GM23338 (cell line): ENCODE measurements at regions not wholly inside any gene's neighbourhood (a gene's known extent, or its start where the extent isn't known, plus 50 kb on each side); places are given as distances from the start of the nearest gene placed in this dataset.

ENCODE experiments used
- ATAC-seq: fragments of 200-7000 bp; cut with Tn5 transposase; 3 replicates; pipeline ENCODE4 v1.9.1; 2020
- DNase-seq: peaks from one replicate; pipeline ENCODE4 v3.0.0-alpha.2; 2015; ENCODE audit warnings: low spot score
- H2AFZ ChIP-seq: fragments of 200-600 bp; sonication (generic); 2 replicates; pipeline ENCODE4 v1.8.0; 2016; ENCODE audit warnings: antibody characterized with exemption, mild to moderate bottlenecking, moderate library complexity
- H3F3A ChIP-seq: fragments of 200-600 bp; sonication (generic); replicated peaks from 2 replicates; pipeline ENCODE4 v1.8.0; 2017; ENCODE audit warnings: antibody characterized with exemption, mixed run types, low read depth
- H3K27ac ChIP-seq: fragments of 200-600 bp; sonication (generic); 2 replicates; pipeline ENCODE4 v1.6.1; 2016; ENCODE audit warnings: low read depth
- H3K27me3 ChIP-seq: fragments of 200-600 bp; sonication (generic); 2 replicates; pipeline ENCODE4 v1.8.0; 2016; ENCODE audit warnings: mild to moderate bottlenecking, mixed run types, moderate library complexity; ENCODE audit not compliant: insufficient read depth
- H3K36me3 ChIP-seq: fragments of 200-600 bp; sonication (generic); 2 replicates; pipeline ENCODE4 v1.8.0; 2016; ENCODE audit warnings: mild to moderate bottlenecking; ENCODE audit not compliant: insufficient read depth
- H3K4me1 ChIP-seq: fragments of 200-600 bp; sonication (generic); 2 replicates; pipeline ENCODE4 v1.8.0; 2016; ENCODE audit warnings: mild to moderate bottlenecking, moderate library complexity; ENCODE audit not compliant: insufficient read depth
- H3K4me2 ChIP-seq: fragments of 200-600 bp; sonication (generic); 2 replicates; pipeline ENCODE4 v1.7.1; 2017; ENCODE audit warnings: mixed run types
- H3K4me3 ChIP-seq: fragments of 200-600 bp; sonication (generic); 2 replicates; pipeline ENCODE4 v1.6.1; 2016; ENCODE audit warnings: mixed run types
- H3K79me2 ChIP-seq: fragments of 200-600 bp; sonication (generic); replicated peaks from 2 replicates; pipeline ENCODE4 v1.8.0; 2017; ENCODE audit warnings: mild to moderate bottlenecking; ENCODE audit not compliant: insufficient read depth
- H3K9me2 ChIP-seq: fragments of 200-600 bp; sonication (generic); 2 replicates; pipeline ENCODE4 v1.8.0; 2017; ENCODE audit not compliant: insufficient read depth
- H4K20me1 ChIP-seq: fragments of 200-600 bp; sonication (generic); replicated peaks from 2 replicates; pipeline ENCODE4 v1.8.0; 2017; ENCODE audit warnings: mild to moderate bottlenecking; ENCODE audit not compliant: insufficient read depth
- H3K27ac Mint-ChIP-seq: 2 replicates; pipeline ENCODE4 v1.8.0; 2020; ENCODE audit warnings: inconsistent platforms, mild to moderate bottlenecking, moderate library complexity, mixed read lengths
- H3K27me3 Mint-ChIP-seq: 3 replicates; pipeline ENCODE4 v1.8.0; 2022; ENCODE audit warnings: low read depth, mild to moderate bottlenecking, moderate library complexity, mixed read lengths, inconsistent platforms; ENCODE audit not compliant: insufficient read depth, poor library complexity
- H3K36me3 Mint-ChIP-seq: 3 replicates; pipeline ENCODE4 v1.8.0; 2021; ENCODE audit warnings: low read depth, mild to moderate bottlenecking, inconsistent platforms, moderate library complexity, mixed read lengths
- H3K4me1 Mint-ChIP-seq: 3 replicates; pipeline ENCODE4 v1.8.0; 2020; ENCODE audit warnings: mild to moderate bottlenecking, inconsistent platforms, mixed read lengths
- H3K4me3 Mint-ChIP-seq: 3 replicates; pipeline ENCODE4 v1.8.0; 2021; ENCODE audit warnings: moderate library complexity, mild to moderate bottlenecking, inconsistent platforms, mixed read lengths
- H3K9me3 Mint-ChIP-seq: 3 replicates; pipeline ENCODE4 v1.8.0; 2020; ENCODE audit warnings: moderate library complexity, mild to moderate bottlenecking, inconsistent platforms, mixed read lengths
- CREB1 ChIP-seq: fragments of 250-450 bp; sonication (Bioruptor Pico); IDR thresholded peaks from 2 replicates; pipeline ENCODE4 v1.5.0; 2020; ENCODE audit warnings: low read depth, mild to moderate bottlenecking, moderate library complexity
- CTCF ChIP-seq, 2 experiments: fragments of 200-600 bp in 1 of 2; sonication (generic) in 1 of 2; conservative IDR thresholded peaks; 2 replicates each; pipeline versions ENCODE4 v1.5.1 to v1.6.1; 2016 to 2017; ENCODE audit warnings: antibody characterized with exemption in 2 of 2, low read depth in 2 of 2, mild to moderate bottlenecking in 2 of 2, moderate library complexity in 1 of 2
- ETS1 ChIP-seq: IDR thresholded peaks from 2 replicates; pipeline ENCODE4 v1.6.1; 2016; ENCODE audit warnings: antibody characterized with exemption
- EZH2 ChIP-seq: fragments of 200-600 bp; sonication (generic); IDR thresholded peaks from one replicate; pipeline ENCODE4 v1.8.0; 2017; ENCODE audit warnings: antibody characterized with exemption, mild to moderate bottlenecking, low read depth; ENCODE audit not compliant: unreplicated experiment
- EZH2phosphoT487 ChIP-seq: fragments of 200-600 bp; sonication (generic); IDR thresholded peaks from one replicate; pipeline ENCODE4 v1.8.1; 2018; ENCODE audit warnings: antibody characterized with exemption; ENCODE audit not compliant: unreplicated experiment
- JUNB ChIP-seq: IDR thresholded peaks from one replicate; pipeline ENCODE4 v1.6.1; 2016; ENCODE audit warnings: antibody characterized with exemption; ENCODE audit not compliant: unreplicated experiment
- NANOG ChIP-seq: IDR thresholded peaks from 2 replicates; pipeline ENCODE4 v1.6.1; 2016; ENCODE audit warnings: antibody characterized with exemption, borderline replicate concordance
- POLR2AphosphoS5 ChIP-seq: IDR thresholded peaks from 2 replicates; pipeline ENCODE4 v1.6.1; 2016; ENCODE audit warnings: antibody characterized with exemption, low read depth
- REST ChIP-seq: IDR thresholded peaks from one replicate; pipeline ENCODE4 v1.6.1; 2018; ENCODE audit warnings: antibody characterized with exemption; ENCODE audit not compliant: unreplicated experiment
- STAT1 ChIP-seq: IDR thresholded peaks from one replicate; pipeline ENCODE4 v1.6.1; 2016; ENCODE audit warnings: antibody characterized with exemption; ENCODE audit not compliant: unreplicated experiment
- ZNF114 ChIP-seq: fragments of 250-450 bp; sonication (Bioruptor Pico); IDR thresholded peaks from 2 replicates; pipeline ENCODE4 v1.5.0; 2020; ENCODE audit warnings: mild to moderate bottlenecking, moderate library complexity
- ZNF331 ChIP-seq: fragments of 250-450 bp; sonication (Bioruptor Pico); IDR thresholded peaks from 2 replicates; pipeline ENCODE4 v1.5.0; 2020; ENCODE audit warnings: low read depth, mild to moderate bottlenecking, moderate library complexity
- ZNF462 ChIP-seq: fragments of 250-450 bp; sonication (Bioruptor Pico); IDR thresholded peaks from 2 replicates; pipeline ENCODE4 v1.5.0; 2020; ENCODE audit warnings: mild to moderate bottlenecking, moderate library complexity

- no peak for TF ChIP-seq ZNF331
- no peak for TF ChIP-seq EZH2
- TF ChIP-seq STAT1: no peak
- no peak for TF ChIP-seq NANOG
Observed at GRCh38 chr6:48243071-48243470, 132.1 kb upstream of the PTCHD4 start (continued).

GRCh38 chr6:48240287-48240686, 129.3 kb upstream of the PTCHD4 start:
- H3K9me3 Mint-ChIP-seq: peaks cover 19% of the 10 kb centered on the region
- H3K36me3 ChIP-seq: no peaks in the 10 kb centered on the region
- H3K9me2 ChIP-seq: no peaks in the 10 kb centered on the region
- no peak for DNase-seq
- no peaks in the 10 kb centered on the region for H3F3A ChIP-seq
- H3K27me3 ChIP-seq: no peaks in the 10 kb centered on the region
- TF ChIP-seq REST (no peak), NANOG (no peak), ZNF114 (CRISPR knock-in tag) (no peak), CREB1 (CRISPR knock-in tag) (no peak), STAT1 (no peak), ETS1 (no peak), ZNF462 (CRISPR knock-in tag) (no peak), JUNB (no peak), EZH2 (no peak), CTCF (conservative IDR thresholded peaks at IDR 0.05; ENCODE audit: low read depth in 2 of 2) (no peak), ZNF331 (no peak), EZH2phosphoT487 (no peak), POLR2AphosphoS5 (no peak)
- no peak overlapping the region for H3K4me2 ChIP-seq
- peaks cover 15% of the 10 kb centered on the region; the same call in 1 of the 2 replicates for H3K4me1 ChIP-seq
- no peak overlapping the region for H3K4me3 Mint-ChIP-seq
- no peak overlapping the region for H3K27ac ChIP-seq
- no peaks in the 10 kb centered on the region for H3K27me3 Mint-ChIP-seq
- H3K79me2 ChIP-seq: no peaks in the 10 kb centered on the region
- no peaks in the 10 kb centered on the region for H4K20me1 ChIP-seq
- H2AFZ ChIP-seq: no peak overlapping the region
- no peak overlapping the region for H3K27ac Mint-ChIP-seq
- peaks cover 16% of the 10 kb centered on the region; the same call in 2 of the 3 replicates for H3K36me3 Mint-ChIP-seq
- no peak overlapping the region for H3K4me3 ChIP-seq
- peaks cover 3% of the 10 kb centered on the region; the same call in 1 of the 3 replicates for H3K4me1 Mint-ChIP-seq
- ATAC-seq: no peak
